ENCODE measurements at regions not wholly inside any gene's neighbourhood (a gene's known extent, or its start where the extent isn't known, plus 50 kb on each side); places are given as distances from the start of the nearest gene placed in this dataset.

- no peak for TF ChIP-seq POLR2AphosphoS5 (IDR thresholded peaks at IDR 0.05)
- TF ChIP-seq, protein P1, sequence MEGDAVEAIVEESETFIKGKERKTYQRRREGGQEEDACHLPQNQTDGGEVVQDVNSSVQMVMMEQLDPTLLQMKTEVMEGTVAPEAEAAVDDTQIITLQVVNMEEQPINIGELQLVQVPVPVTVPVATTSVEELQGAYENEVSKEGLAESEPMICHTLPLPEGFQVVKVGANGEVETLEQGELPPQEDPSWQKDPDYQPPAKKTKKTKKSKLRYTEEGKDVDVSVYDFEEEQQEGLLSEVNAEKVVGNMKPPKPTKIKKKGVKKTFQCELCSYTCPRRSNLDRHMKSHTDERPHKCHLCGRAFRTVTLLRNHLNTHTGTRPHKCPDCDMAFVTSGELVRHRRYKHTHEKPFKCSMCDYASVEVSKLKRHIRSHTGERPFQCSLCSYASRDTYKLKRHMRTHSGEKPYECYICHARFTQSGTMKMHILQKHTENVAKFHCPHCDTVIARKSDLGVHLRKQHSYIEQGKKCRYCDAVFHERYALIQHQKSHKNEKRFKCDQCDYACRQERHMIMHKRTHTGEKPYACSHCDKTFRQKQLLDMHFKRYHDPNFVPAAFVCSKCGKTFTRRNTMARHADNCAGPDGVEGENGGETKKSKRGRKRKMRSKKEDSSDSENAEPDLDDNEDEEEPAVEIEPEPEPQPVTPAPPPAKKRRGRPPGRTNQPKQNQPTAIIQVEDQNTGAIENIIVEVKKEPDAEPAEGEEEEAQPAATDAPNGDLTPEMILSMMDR (IDR thresholded peaks at IDR 0.05 in 8 of 11, conservative IDR thresholded peaks at IDR 0.05 in 3 of 11), result no peak
Observed at GRCh38 chr22:48691431-48691851, 1136.2 kb downstream of the BRD1 start.

Measured in spleen (tissue), 7 donors.